OCI-M2 (cell line): ENCODE measurements at regions not wholly inside any gene's neighbourhood (a gene's known extent, or its start where the extent isn't known, plus 50 kb on each side); places are given as distances from the start of the nearest gene placed in this dataset.

Experiments
- DNase-seq: peaks from one replicate; lab custom pipeline; 2025; ENCODE audit not compliant: unreplicated experiment; lab: John Stamatoyannopoulos, UW

- DNase-seq = no peak
Observed at GRCh38 chr18:47490882-47491281, 239.4 kb upstream of the SKOR2 start.

- no peak for DNase-seq
Observed at GRCh38 chr18:47485221-47485797, 233.8 kb upstream of the SKOR2 start.

DNA sequence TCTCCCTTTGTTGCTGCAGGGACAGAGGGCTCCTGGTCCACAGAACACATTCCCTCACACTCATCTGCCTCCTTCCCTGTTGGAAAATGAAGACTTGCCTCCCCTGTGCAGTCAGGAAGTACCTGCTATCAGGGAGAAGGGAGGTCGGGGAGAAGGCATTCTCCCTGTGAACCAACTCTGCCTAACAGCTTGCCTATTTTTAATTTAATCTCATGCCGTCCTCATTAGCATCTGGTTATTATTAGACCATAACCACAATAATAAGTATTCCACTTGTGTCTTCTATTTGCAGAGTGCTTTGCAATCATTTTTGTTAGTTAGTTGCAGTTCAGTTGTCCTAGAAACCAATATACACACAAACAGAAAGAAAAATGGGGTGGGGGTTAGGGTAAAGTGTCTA is 232.6 kb upstream of the SKOR2 start:
- DNase-seq = no peak

DNA sequence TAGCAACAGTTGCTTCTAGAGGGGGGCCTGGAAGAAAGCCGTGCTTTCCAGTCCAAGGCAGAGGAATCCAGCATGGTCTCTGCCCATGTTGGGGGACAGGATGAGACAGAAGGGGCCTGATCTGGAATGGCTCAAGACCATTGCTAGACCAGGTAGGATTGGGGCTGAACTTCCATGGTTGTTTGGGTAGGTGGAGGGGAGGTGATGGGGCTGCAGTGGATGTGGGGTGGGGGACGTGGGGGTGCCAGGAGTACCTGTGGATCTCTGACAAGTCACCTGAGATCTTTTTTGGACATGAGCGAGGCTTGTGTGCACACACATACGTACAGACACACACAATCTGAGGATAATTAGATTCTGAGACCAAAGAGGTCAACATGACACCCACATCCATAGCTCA is 228.7 kb upstream of the SKOR2 start:
- no peak for DNase-seq

GRCh38 chr18:47471784-47472183 is 220.3 kb upstream of the SKOR2 start:
- DNase-seq = no peak

DNA sequence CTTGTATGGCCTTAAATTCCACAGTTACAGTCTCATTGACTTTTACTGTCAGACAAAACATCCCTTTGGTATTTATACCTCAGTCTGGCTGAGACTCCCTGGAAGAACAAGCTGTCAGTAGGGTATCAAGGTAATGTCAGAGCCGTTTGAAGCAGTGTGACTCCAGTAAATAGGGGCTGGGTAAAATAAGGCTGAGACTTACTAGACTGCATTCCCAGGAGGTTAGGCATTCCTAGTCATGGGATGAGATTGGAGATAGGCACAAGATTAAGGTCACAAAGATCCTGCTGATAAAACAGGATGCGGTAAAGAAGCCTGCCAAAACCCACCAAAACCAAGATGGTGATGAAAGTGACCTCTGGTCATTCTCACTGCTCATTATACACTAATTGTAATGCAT is 219.5 kb upstream of the SKOR2 start:
- no peak for DNase-seq

DNA sequence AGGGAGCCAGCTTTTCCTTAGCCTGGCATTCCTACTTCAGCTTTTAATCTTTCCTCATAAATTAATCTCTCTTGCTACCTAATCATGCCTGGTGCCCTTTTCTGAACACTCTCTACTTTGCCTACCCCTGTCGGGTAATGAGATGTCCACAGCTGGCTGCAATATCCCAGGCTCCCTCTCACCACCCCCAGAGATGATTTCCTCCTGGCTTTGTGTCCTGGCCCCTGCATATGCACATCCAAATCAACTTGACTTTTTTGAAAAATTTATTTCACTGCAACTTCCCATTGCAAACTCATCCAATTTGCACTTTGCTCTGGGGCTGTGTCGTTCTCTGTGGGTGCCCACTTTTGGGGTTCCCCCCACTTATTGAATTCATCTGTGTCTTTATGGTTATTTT is 218.1 kb upstream of the SKOR2 start:
- no peak for DNase-seq

DNA sequence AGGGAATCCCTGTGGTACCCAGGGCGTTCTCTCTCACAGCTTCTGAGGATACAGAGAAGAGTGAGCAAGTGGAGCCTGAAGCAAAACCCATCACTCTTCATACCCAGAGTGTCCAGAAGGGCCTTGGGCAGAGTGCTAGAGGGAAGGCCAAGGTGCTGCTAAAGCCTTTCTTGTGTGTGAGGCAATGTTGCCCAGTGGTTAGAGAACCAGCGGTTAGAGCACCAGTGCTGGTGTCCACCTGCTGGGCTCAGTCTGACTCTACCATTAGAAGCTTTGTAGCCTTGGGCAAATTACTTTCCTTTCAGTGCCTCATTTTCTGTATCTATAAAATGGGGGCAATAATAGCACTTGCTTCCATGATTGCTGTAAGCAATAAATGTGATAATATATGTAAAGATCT is 210.5 kb upstream of the SKOR2 start:
- DNase-seq = no peak

GRCh38 chr18:47461406-47461948 is 210.0 kb upstream of the SKOR2 start:
- no peak for DNase-seq

GRCh38 chr18:47458483-47458882 is 207.0 kb upstream of the SKOR2 start:
- no peak for DNase-seq

GRCh38 chr18:47457614-47458013 is 206.2 kb upstream of the SKOR2 start:
- no peak for DNase-seq

DNA sequence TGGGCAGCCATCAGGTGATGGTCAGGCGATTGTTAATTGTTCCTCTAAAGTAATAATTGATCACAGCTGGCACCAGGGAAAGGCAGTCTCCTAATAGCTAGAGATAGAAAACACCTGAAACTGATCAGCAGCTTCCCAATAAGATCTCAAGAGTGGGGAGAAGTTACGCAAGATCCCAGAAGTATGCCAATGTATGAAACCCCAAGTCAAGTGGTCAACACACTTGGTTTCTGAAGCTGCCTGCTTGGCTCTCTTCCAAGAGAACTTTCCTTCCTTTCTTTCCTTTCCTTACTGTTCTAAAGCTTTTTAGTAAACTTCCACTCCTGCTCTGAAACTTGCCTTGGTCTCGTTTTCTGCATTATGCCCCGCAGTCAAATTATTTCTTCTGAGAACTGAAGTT is 201.6 kb upstream of the SKOR2 start:
- no peak for DNase-seq

DNA sequence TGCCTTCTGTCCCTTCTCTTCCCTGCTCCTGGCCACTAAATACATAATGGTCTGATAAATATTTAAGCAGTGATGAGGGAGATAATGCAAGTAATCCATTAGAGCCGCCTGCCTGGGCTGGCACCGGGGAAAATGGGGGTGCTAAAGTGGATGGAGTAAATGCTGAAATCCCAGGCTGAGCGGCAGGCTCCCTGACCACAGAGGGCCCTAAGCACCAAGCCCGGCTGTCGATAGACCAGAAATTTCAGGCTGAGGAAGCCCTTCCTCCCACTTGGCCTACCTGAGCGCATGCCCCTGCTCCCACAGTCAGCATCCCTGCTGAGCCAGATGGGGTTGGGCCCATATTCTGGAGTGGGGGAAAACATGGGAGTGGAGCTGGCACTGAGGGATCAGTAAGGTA is 197.5 kb upstream of the SKOR2 start:
- DNase-seq = no peak

DNA sequence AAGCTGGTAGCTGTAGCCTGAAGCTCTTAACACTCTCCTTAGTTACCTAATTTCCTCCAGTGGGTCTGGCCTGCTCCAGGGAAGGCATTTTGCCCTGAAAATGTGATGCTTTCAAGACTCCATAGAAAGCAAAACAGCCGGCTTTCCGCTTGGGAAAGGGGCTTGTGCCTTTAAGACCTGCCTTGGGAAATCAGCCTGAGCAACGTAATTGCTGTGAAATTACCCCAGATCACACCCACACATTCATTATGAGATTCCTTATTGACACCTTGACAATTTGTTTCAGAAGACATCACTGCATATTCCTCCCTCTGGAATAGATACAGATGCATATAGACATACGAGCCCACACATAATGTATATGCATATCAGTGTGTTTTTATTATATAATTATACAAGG is 190.5 kb upstream of the SKOR2 start:
- DNase-seq = no peak

GRCh38 chr18:47438001-47438400 is 186.5 kb upstream of the SKOR2 start:
- no peak for DNase-seq

- DNase-seq = no peak
Observed at GRCh38 chr18:47436871-47437270, 185.4 kb upstream of the SKOR2 start.

- DNase-seq = no peak
Observed at GRCh38 chr18:47434214-47434746, 182.8 kb upstream of the SKOR2 start.

DNA sequence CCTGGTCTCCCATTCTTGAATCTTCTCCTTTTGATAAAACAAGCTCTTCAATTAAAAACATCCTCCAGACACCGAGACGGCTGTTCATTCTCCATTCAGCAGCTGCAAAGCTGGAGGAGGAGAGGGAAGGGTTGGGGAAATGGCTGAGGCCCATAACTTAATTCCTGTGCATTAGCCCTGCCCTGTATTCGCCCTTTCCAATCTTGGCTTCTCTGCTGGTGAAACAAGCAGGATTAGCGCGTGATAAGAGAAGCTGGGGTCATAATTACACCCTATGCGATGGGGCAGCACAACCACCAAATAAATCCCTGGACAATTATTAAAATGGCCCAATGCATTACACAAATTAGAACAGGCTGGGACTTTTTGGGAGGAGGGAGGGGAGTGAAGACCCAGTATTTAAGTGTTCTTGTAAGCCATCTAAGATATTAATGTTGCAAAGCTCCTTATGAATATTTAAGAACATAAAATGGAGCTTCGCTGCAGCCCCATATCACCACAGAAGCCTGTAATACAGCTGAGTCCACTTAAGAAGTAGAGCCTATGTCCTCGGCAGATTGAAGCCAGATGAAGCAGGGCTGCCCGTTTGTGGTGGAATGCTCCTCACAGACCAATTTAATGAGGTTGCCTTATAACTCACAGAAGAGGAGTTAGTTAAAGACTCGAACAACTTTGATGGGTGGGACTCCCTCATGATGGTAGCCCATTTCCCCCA is 176.6 kb upstream of the SKOR2 start:
- no peak for DNase-seq

DNA sequence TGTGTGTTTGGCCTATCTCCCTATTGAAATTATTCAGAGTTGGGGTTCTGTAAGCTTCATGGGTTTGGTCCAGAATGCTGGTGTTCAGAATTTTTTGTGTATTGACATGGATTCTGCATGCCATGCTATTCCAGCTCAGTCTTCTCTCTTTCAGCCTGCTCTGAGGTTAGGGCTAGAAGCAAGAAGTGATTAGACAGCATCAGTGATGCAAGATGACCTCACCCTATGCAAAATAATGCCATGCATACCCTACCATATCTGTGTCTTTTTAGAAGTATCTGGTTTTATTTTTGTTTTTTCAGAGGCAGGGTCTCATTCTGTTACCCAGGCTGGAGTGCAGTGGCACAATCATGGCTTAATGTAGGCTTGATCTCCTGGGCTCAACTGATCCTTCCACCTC is 175.6 kb upstream of the SKOR2 start:
- no peak for DNase-seq

DNA sequence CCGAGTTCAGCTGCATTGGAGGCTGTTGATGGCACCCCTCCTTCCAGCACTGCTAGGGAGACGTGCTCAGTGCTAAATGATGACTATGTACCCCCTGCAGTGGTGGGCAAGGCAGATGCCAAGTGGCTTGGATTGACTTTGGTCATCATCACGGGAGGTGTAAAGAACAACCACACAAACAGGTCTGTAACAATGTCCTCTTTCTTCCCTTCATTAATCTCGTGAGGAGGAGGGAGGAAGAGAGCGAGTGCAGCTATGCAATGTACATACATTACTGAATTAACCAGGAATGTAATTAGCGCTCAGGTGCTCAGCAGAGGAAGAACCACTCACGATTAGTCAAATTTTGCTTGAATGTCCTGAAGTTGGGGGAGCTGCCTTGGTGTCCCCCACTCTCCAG is 173.9 kb upstream of the SKOR2 start:
- no peak for DNase-seq

DNA sequence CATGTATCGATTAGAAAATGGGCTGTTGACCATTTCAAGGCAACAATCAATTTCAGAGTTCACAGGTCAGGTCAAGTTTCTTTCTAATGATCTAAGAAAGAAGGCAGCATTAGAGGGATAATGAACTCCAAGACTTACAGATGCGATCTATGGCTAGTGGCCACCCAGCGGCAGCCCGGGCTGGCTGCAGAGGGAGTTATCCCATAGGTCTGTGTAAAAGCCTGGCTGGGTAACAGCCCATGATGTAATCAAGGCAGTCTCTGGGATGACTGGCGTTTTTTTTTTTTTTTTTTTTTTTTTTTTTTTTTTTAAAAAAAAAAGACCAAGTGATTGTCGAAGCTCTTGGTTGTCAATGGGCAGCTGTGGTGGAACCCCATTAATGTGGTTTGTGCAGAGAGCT is 171.1 kb upstream of the SKOR2 start:
- no peak for DNase-seq

GRCh38 chr18:47420130-47420529 is 168.7 kb upstream of the SKOR2 start:
- DNase-seq = no peak

DNA sequence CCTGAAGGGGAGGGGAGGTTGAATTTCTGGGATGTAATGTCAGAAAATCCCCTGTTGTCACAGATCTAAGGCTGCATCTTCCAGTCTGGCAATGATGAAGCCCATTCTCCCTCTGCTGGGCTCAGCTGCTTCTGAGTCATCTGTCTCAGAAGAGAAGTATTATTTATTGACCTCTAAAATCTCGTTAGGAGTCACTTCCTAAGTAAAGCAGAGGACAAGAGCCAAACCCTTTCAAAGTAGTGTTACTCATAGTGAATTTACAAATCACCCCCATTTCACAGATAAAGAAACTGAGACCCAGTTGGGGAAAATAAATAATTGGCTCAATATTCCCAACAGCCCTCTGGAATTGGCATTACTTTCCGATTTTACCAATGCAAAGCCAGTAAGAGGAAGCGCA is 167.3 kb upstream of the SKOR2 start:
- no peak for DNase-seq
